ENCODE measurements at regions not wholly inside any gene's neighbourhood (a gene's known extent, or its start where the extent isn't known, plus 50 kb on each side); places are given as distances from the start of the nearest gene placed in this dataset.

- TF ChIP-seq TEAD4 (IDR thresholded peaks at IDR 0.05) (no peak), TCF12 (IDR thresholded peaks at IDR 0.05; ENCODE audit: low read depth) (no peak), CREB1 (IDR thresholded peaks at IDR 0.05; ENCODE audit: low read depth) (no peak), EP300 (IDR thresholded peaks at IDR 0.05; ENCODE audit: borderline replicate concordance) (no peak), NFIC (IDR thresholded peaks at IDR 0.05) (no peak), CEBPB (IDR thresholded peaks at IDR 0.05) (no peak), FOXM1 (IDR thresholded peaks at IDR 0.05; ENCODE audit: borderline replicate concordance, low read depth) (no peak), TAF1 (IDR thresholded peaks at IDR 0.05; ENCODE audit: low read depth) (no peak), EGR1 (IDR thresholded peaks at IDR 0.05) (no peak), RAD21 (IDR thresholded peaks at IDR 0.05; ENCODE audit: low read depth) (no peak), YY1 (IDR thresholded peaks at IDR 0.05; ENCODE audit: low read depth) (no peak), ZBTB7A (IDR thresholded peaks at IDR 0.05; ENCODE audit: low read depth) (no peak)
- TF ChIP-seq, protein P1, sequence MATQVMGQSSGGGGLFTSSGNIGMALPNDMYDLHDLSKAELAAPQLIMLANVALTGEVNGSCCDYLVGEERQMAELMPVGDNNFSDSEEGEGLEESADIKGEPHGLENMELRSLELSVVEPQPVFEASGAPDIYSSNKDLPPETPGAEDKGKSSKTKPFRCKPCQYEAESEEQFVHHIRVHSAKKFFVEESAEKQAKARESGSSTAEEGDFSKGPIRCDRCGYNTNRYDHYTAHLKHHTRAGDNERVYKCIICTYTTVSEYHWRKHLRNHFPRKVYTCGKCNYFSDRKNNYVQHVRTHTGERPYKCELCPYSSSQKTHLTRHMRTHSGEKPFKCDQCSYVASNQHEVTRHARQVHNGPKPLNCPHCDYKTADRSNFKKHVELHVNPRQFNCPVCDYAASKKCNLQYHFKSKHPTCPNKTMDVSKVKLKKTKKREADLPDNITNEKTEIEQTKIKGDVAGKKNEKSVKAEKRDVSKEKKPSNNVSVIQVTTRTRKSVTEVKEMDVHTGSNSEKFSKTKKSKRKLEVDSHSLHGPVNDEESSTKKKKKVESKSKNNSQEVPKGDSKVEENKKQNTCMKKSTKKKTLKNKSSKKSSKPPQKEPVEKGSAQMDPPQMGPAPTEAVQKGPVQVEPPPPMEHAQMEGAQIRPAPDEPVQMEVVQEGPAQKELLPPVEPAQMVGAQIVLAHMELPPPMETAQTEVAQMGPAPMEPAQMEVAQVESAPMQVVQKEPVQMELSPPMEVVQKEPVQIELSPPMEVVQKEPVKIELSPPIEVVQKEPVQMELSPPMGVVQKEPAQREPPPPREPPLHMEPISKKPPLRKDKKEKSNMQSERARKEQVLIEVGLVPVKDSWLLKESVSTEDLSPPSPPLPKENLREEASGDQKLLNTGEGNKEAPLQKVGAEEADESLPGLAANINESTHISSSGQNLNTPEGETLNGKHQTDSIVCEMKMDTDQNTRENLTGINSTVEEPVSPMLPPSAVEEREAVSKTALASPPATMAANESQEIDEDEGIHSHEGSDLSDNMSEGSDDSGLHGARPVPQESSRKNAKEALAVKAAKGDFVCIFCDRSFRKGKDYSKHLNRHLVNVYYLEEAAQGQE (IDR thresholded peaks at IDR 0.05; ENCODE audit: low read depth): no peak
- TF ChIP-seq, protein P2, sequence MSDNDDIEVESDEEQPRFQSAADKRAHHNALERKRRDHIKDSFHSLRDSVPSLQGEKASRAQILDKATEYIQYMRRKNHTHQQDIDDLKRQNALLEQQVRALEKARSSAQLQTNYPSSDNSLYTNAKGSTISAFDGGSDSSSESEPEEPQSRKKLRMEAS (IDR thresholded peaks at IDR 0.05): no peak
- TF ChIP-seq, protein P3, sequence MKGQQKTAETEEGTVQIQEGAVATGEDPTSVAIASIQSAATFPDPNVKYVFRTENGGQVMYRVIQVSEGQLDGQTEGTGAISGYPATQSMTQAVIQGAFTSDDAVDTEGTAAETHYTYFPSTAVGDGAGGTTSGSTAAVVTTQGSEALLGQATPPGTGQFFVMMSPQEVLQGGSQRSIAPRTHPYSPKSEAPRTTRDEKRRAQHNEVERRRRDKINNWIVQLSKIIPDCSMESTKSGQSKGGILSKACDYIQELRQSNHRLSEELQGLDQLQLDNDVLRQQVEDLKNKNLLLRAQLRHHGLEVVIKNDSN (IDR thresholded peaks at IDR 0.05): no peak
These were observed 65.8 kb upstream of the SHISA2 start for GRCh38 chr13:26117620-26118019.

GRCh38 chr13:26112843-26113242, 61.0 kb upstream of the SHISA2 start:
- TF ChIP-seq EP300 (IDR thresholded peaks at IDR 0.05; ENCODE audit: borderline replicate concordance) (no peak), RAD21 (IDR thresholded peaks at IDR 0.05; ENCODE audit: low read depth) (peak; percentile 33; the same call in 1 of the 2 replicates), TAF1 (IDR thresholded peaks at IDR 0.05; ENCODE audit: low read depth) (no peak), NFIC (IDR thresholded peaks at IDR 0.05) (no peak), ZBTB7A (IDR thresholded peaks at IDR 0.05; ENCODE audit: low read depth) (no peak)

DNA sequence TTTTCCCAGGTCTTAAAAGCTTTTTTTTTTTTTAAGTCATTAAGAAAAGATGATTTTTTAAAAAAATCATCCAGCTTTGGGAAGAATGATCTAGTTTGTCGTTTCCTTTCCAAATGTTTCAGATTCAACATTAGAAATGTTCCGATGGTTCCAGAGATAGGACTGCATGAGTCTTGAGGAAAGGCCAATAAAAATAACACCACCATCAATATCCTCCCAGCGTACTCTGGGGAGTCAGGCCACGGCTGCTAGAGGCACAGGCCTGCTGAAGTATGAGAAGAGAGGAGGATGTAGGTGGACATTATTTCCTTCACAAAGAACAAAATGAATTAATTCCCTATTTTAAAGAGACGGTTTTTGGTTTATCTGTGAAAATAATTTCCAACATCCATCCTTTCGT, 60.0 kb upstream of the SHISA2 start:
- TF ChIP-seq FOXM1 (IDR thresholded peaks at IDR 0.05; ENCODE audit: borderline replicate concordance, low read depth): no peak

All from Ishikawa (cell line).